Pancreas (tissue), 10 donors: ENCODE measurements at regions not wholly inside any gene's neighbourhood (a gene's known extent, or its start where the extent isn't known, plus 50 kb on each side); places are given as distances from the start of the nearest gene placed in this dataset.
A peak's percentile ranks its signal among the peaks of the same experiment; 100 is the strongest.

Experiments
- ATAC-seq, 4 donors: fragments of 200-7000 bp; cut with Tn5 transposase; one replicate each; pipeline versions ENCODE4 v1.8.0 to v1.9.1; 2020; ENCODE audit warnings: mild to moderate bottlenecking in 4 of 4, moderate library complexity in 4 of 4
- DNase-seq, 6 donors: peaks; one replicate each; pipeline ENCODE4 v3.0.0-alpha.2; 2020
- FAIRE-seq: peaks from 2 replicates; lab custom pipeline; 2012; peaks lifted over from hg19 to GRCh38; lab: Jason Lieb, UNC
- H3K27ac ChIP-seq, 4 donors: fragments of 200-600 bp; sonication (generic); 1 replicate in 3 of 4; 2 replicates in 1 of 4; pipeline versions ENCODE4 v1.5.0 to v1.8.0; 2020
- H3K27me3 ChIP-seq, 4 donors: fragments of 200-600 bp; one replicate each; pipeline ENCODE4 v1.8.0; 2021
- H3K36me3 ChIP-seq, 3 donors: fragments of 200-600 bp; sonication (generic) in 1 of 3; one replicate each; pipeline versions ENCODE4 v1.5.0 to v1.8.0; 2020 to 2021
- H3K4me1 ChIP-seq, 3 donors: fragments of 200-600 bp; one replicate each; pipeline ENCODE4 v1.8.0; 2021
- H3K4me3 ChIP-seq, 4 donors: fragments of 200-600 bp; sonication (generic) in 2 of 4; one replicate each; pipeline versions ENCODE4 v1.5.0 to v1.8.0; 2020 to 2021
- H3K9me3 ChIP-seq, 4 donors: fragments of 200-600 bp; one replicate each; pipeline ENCODE4 v1.8.0; 2021
- WGBS, 2 donors: extraction: QIAGEN DNeasy Blood & Tissue Kit; methylation state at CpG; one replicate each; pipeline ENCODE4 v1.1.7; 2013; 5-methylcytosine and 5-hydroxymethylcytosine counted together
- intact Hi-C, 3 donors: fragments of 100-400 bp; cut with DNase I; formaldehyde crosslinking; loops; one replicate each; pipeline versions ENCODE4 v1.11.1 to v1.14.2; 2022
- TF ChIP-seq, protein P1 (sequence below), 4 donors: fragments of 200-600 bp; sonication (generic) in 3 of 4; IDR thresholded peaks; one replicate each; pipeline versions ENCODE4 v1.5.0 to v1.8.0; 2021; ENCODE audit warnings: antibody characterized with exemption in 4 of 4
- donor health status: healthy with polysubstance abuse.
- donor health status: DM: no; HTN: no; CAD: no; lungs with moderate emphysema.
- donor health status: DM: no; HTN: no; CAD: no.
- donor health status: control.
- donor health status: control.
- donor health status: Bipolar disorder and iron deficiency.
- donor health status: DM: yes; HTN: yes; CAD: no.
- donor health status: DM: no; HTN: no; CAD: no.
- donor health status: DM: no; HTN: no; CAD: no.
- donor health status: DM: yes; HTN: yes; CAD: no.

DNA sequence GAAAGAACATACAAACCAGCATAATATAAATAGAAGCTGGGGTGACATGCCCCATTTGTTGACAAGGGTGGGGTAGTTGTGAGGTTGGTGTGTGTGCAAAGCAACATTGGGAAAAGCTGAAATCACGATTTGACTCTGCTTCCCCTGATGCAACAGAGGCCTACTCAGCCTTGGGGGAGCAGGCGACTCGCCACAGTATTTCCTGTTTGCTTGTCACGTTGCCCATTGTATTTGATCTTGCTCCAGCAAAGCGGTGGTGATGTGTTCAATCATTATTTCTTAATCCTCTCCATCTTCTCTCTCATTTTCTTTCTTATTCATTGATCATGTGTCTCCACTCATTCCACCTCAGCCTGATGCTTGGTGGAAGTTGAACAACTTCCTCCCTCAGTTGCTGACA is 165.8 kb upstream of the CITED2 start:
- Histone ChIP-seq H3K36me3 (no peaks in the 10 kb centered on the region), H3K4me3 (no peak overlapping the region), H3K4me1 (peaks cover 2 to 32% (median 10%) of the 10 kb centered on the region in 3 donors), H3K9me3 (no peaks in the 10 kb centered on the region), H3K27me3 (no peaks in the 10 kb centered on the region), H3K27ac (peak overlapping the region in 2 of 4 donors; percentile 38 to 58)
- FAIRE-seq (no peak), DNase-seq (no peak), ATAC-seq (peak in 1 of 4 donors; percentile 22)
- intact Hi-C loops = no loop called here
- WGBS, 2 donors = 49 to 61% methylated on average over 5 of the region's 5 CpGs
- TF ChIP-seq, protein P1, sequence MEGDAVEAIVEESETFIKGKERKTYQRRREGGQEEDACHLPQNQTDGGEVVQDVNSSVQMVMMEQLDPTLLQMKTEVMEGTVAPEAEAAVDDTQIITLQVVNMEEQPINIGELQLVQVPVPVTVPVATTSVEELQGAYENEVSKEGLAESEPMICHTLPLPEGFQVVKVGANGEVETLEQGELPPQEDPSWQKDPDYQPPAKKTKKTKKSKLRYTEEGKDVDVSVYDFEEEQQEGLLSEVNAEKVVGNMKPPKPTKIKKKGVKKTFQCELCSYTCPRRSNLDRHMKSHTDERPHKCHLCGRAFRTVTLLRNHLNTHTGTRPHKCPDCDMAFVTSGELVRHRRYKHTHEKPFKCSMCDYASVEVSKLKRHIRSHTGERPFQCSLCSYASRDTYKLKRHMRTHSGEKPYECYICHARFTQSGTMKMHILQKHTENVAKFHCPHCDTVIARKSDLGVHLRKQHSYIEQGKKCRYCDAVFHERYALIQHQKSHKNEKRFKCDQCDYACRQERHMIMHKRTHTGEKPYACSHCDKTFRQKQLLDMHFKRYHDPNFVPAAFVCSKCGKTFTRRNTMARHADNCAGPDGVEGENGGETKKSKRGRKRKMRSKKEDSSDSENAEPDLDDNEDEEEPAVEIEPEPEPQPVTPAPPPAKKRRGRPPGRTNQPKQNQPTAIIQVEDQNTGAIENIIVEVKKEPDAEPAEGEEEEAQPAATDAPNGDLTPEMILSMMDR (IDR thresholded peaks at IDR 0.05) = no peak

DNA sequence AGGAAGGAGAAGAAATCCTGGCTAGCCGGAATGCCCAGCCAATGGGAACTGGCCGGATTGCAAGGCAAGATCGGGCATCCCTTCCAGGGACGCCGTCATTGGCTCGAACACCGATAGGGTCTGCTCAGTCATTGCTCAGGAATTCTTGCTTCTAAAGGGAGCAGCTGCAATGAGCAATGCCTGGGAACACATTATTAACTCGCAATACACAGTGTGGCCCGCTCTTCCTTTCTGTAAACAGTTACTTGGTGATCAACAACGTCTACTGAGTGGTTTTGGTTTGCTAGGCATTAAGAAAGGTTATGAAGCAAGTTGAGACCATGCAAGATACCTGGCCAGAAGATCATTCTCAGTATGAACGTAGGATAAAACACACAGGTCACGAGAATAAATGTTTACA is 165.4 kb upstream of the CITED2 start:
- TF ChIP-seq, protein P1 (IDR thresholded peaks at IDR 0.05) = no peak
- peak; percentile 64 to 77 (median 70) for ATAC-seq
- whole genome bisulfite sequencing, 2 donors = 59 to 71% methylated on average over 12 of the region's 12 CpGs
- no peaks in the 10 kb centered on the region for H3K27me3 ChIP-seq
- peak in 5 of 6 donors; percentile 41 to 67 (median 58) for DNase-seq
- peak overlapping the region in 2 of 4 donors; percentile 38 to 58 for H3K27ac ChIP-seq
- H3K9me3 ChIP-seq = no peaks in the 10 kb centered on the region
- no peak overlapping the region for H3K4me3 ChIP-seq
- no peaks in the 10 kb centered on the region for H3K36me3 ChIP-seq
- intact Hi-C loops = no loop called here
- H3K4me1 ChIP-seq = peaks cover 0 to 28% (median 10%) of the 10 kb centered on the region in 3 donors
- no peak for FAIRE-seq

DNA sequence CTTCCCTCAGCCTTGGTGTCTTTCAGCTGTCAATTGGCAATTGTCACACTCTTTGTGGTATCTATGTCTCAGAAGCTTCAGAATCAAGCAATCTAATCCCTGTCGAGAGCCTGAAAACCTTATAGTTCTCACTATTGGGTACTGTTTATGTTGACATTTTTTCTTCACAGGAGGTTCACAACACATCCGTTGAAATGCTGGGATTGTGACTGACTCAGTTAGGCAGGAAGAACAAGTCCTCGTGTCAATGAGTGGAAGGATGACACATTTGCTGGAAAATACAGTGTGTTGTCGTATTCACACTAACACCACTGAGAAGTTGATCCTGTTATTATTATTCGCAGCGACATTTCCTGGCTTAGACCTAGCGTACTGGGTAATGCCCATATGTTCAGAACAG is 163.9 kb upstream of the CITED2 start:
- TF ChIP-seq, protein P1 (IDR thresholded peaks at IDR 0.05) = no peak
- Histone ChIP-seq H3K4me3 (no peak overlapping the region), H3K27me3 (no peaks in the 10 kb centered on the region), H3K36me3 (no peaks in the 10 kb centered on the region), H3K9me3 (no peaks in the 10 kb centered on the region), H3K27ac (peak overlapping the region in 1 of 4 donors; percentile 82), H3K4me1 (peaks cover 5 to 32% (median 10%) of the 10 kb centered on the region in 3 donors)
- intact Hi-C loops = no loop called here
- DNase-seq (no peak), ATAC-seq (no peak), FAIRE-seq (no peak)
- 89 to 94% methylated on average over 7 of the region's 7 CpGs for WGBS, 2 donors

DNA sequence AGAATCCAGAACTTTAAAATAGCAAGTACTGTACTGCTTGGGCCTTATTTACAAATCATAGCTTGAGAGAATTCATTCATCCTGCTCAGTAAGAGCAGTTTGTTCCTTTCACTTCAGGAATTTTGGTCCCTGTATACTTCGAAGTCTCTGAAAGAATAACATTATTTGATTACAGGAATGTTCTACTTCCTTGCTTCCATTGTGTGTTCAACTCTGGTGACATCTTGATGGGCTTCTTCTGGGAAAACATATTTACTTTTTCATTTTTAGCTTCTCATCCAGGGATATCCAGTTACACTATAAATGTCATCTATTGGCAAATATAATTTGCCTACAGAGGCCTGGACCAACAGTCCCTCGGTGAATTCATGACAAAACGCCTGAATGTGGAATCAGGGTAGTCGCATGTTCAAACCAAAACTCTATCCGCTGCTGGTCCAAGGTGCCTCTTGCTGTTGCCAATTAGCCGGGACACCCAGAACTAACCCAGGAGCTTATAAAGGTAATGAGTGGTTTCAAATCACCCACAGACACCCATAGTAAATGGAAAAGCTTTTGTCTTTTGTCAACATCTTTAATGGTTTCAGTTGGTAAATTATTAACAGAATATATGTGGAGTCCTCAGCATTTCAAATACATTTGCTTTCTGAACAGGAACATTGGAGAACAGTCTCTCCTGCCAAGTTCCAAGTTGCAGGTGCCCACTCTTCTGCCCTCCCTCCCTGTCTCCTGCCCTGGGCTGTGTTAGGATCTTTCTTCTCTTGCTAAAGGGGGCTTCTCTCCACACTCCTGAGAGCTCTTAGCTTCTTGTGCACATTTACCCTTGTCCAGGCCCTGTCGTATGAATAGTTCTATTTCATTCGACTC is 162.5 kb upstream of the CITED2 start:
- intact Hi-C loops = no loop called here

More for the DNA sequence above, 162.5 kb upstream of the CITED2 start:
- TF ChIP-seq, protein P1 (IDR thresholded peaks at IDR 0.05) = no peak
- Histone ChIP-seq H3K4me3 (no peak overlapping the region), H3K36me3 (no peaks in the 10 kb centered on the region), H3K27me3 (no peaks in the 10 kb centered on the region), H3K4me1 (peaks cover 9 to 33% (median 10%) of the 10 kb centered on the region in 3 donors), H3K27ac (peak overlapping the region in 2 of 4 donors; percentile 78 to 82), H3K9me3 (no peaks in the 10 kb centered on the region)
- peak; percentile 22 to 72 (median 69) for ATAC-seq
- WGBS, 2 donors = 30 to 31% methylated on average over 8 of the region's 8 CpGs
- DNase-seq = peak in 2 of 6 donors; percentile 30 to 48
- no peak for FAIRE-seq
